Fibroblast of mammary gland (primary cell): ENCODE measurements at regions not wholly inside any gene's neighbourhood (a gene's known extent, or its start where the extent isn't known, plus 50 kb on each side); places are given as distances from the start of the nearest gene placed in this dataset.

Source experiments
- DNase-seq: peaks from one replicate; pipeline ENCODE4 v3.0.0-alpha.2; 2010; ENCODE audit warnings: low read depth
- H3K4me3 ChIP-seq: 2 replicates; pipeline ENCODE4 v1.5.1; 2011; ENCODE audit warnings: low read depth, mild to moderate bottlenecking, low read length, moderate library complexity; ENCODE audit not compliant: control insufficient read depth
- TF ChIP-seq, protein P1 (sequence below): conservative IDR thresholded peaks from 2 replicates; pipeline ENCODE4 v1.5.1; 2011; ENCODE audit warnings: low read depth, low read length, inconsistent platforms; ENCODE audit not compliant: control insufficient read depth, insufficient read depth

DNA sequence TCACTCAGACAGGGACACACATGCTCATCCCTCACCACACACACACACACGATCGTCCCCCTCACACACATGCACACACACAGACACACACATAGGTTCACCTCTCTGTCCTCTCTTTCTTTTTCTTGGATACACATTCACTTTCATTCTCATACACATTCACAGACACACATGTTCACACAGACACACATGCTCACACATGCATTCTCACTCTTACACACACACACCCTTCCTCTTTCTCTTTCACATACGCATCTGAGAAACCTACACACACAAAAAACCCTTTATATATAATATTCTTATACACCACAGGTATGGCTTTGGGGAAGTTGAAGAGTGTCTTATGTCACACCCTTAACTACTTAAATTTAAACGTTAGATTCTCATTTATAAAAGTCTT lies 248.6 kb upstream of the RUNX1 start:
- TF ChIP-seq, protein P1, sequence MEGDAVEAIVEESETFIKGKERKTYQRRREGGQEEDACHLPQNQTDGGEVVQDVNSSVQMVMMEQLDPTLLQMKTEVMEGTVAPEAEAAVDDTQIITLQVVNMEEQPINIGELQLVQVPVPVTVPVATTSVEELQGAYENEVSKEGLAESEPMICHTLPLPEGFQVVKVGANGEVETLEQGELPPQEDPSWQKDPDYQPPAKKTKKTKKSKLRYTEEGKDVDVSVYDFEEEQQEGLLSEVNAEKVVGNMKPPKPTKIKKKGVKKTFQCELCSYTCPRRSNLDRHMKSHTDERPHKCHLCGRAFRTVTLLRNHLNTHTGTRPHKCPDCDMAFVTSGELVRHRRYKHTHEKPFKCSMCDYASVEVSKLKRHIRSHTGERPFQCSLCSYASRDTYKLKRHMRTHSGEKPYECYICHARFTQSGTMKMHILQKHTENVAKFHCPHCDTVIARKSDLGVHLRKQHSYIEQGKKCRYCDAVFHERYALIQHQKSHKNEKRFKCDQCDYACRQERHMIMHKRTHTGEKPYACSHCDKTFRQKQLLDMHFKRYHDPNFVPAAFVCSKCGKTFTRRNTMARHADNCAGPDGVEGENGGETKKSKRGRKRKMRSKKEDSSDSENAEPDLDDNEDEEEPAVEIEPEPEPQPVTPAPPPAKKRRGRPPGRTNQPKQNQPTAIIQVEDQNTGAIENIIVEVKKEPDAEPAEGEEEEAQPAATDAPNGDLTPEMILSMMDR = no peak
- no peak for DNase-seq
- no peak overlapping the region for H3K4me3 ChIP-seq

DNA sequence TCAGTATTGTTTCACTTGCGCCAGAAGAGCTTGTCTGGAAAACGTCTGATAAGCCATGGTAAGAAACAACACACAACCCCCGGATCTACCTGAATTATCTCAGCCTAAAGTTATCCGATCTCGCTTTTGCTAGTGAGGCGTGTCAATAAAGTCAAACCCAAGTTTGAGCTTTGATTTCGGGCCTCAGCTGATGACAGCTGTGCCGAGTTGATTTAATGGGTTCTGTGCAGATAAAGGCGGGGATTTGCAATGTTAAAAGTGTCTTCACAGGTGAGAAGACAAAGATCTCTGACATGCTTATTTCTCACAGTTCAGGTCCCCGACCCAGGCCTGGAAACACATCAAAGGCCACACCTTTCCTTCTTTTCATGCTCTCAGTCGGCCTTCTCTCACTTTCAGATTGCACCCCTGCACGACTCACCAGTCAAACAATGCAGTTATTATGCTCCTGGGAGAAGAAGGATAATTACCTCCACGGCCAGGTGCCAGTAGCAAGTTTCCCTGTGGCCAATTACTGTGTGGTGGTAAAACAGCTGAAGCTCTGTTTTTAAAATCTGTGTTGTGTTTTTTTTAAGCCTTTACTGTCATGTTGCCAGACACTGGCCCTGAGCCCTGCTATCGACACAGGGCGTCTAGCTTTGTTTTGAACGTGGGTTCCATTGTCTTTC lies 245.3 kb upstream of the RUNX1 start:
- H3K4me3 ChIP-seq = no peak overlapping the region
- DNase-seq = no peak
- TF ChIP-seq, protein P1 = no peak

DNA sequence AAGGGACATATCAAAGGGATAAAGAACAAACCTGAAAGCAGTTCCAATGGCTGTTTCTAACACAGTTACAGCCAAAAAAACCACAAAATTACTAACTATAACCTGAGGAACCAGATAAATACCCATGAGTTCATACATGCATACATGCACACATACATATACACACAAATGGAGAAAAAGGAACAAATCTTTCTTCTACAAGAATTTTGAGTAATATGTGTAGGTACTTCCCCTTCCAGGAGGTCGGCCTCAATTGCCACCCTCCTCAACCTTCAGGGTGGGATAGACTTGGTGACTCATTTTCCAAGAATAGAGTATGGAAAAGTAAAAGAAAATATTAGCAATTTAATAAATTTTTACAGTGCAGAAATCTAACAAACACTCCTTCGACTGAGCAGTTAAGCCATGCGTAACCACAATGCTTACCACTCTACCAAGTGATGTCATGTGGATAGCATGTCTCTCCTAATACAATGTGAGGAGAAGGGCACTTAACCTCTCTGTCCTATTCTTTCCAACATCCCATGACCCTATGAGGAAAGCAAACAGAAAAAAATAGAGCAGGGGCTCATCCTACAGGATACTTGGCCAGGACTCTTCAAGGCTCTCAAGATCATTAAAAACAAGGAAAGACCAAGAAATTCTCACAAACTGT lies 243.0 kb upstream of the RUNX1 start:
- TF ChIP-seq, protein P1 = no peak
- H3K4me3 ChIP-seq = no peak overlapping the region
- peak; percentile 7 for DNase-seq

DNA sequence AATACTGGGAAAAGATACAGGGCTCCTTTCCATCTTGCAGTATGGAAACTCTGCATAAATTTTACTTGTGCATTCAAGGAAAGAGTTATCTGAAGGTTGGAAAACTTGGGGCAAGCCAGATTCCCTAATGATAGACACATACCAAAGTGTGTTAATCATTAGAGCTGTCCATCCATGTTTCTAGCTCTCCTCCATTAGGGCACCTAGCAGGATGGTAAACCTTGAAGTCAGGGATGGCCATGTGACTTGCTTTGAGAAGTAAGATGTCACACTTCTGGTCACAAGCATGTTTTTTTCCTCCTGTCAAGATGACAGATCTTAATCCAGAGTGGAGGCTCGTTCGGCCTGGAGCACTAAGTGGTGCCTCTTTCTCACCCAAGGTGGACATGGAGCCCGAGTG lies 241.9 kb upstream of the RUNX1 start:
- TF ChIP-seq, protein P1 = no peak
- H3K4me3 ChIP-seq = no peak overlapping the region
- no peak for DNase-seq

DNA sequence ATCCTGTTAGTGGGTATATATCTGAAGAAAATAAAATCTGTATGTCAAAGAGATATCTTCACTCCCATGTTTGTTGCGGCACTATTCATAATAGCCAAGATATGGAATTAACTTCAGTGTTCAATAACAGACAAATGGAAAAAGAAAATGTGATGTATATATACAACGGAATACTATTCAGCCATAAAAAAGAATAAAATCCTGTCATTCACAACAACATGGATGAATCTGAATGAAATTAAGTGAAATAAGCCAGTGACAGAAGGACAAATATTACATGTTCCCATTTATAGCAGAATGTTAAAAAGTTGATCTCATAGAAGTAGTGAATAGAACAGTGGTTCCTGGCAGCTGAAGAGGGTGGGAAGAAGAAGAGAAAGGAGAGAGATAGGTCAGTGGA lies 239.1 kb upstream of the RUNX1 start:
- no peak overlapping the region for H3K4me3 ChIP-seq
- DNase-seq = no peak
- TF ChIP-seq, protein P1 = no peak

DNA sequence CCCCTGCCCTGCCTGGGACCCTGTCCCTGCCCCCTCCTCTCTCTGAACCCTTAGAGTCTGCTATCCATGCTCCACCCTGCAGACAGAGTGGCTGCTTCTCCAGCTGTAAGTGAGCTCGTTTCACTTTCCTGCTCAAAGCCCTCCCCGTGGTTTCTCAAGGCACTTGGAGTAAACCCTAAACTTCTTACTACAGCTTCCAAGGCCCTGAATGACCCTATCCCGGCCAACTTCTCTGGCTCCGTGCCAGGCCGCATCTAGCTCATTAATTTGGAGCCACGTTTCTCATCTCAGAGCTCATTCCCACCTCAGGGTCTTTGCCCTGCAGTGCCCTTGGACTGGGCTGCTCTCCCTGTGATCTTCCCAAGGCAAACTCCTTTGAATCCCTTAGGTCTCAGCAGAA lies 235.1 kb upstream of the RUNX1 start:
- no peak overlapping the region for H3K4me3 ChIP-seq
- TF ChIP-seq, protein P1 = no peak
- DNase-seq = peak; percentile 40
